ENCODE measurements at regions not wholly inside any gene's neighbourhood (a gene's known extent, or its start where the extent isn't known, plus 50 kb on each side); places are given as distances from the start of the nearest gene placed in this dataset.

- no peak for TF ChIP-seq POLR2A (IDR thresholded peaks at IDR 0.05)
- TF ChIP-seq CTCF (IDR thresholded peaks at IDR 0.05) = no peak
Measured at GRCh38 chr7:24005517-24005916, 278.5 kb upstream of the NPY start.
